ENCODE measurements at regions not wholly inside any gene's neighbourhood (a gene's known extent, or its start where the extent isn't known, plus 50 kb on each side); places are given as distances from the start of the nearest gene placed in this dataset.

DNA sequence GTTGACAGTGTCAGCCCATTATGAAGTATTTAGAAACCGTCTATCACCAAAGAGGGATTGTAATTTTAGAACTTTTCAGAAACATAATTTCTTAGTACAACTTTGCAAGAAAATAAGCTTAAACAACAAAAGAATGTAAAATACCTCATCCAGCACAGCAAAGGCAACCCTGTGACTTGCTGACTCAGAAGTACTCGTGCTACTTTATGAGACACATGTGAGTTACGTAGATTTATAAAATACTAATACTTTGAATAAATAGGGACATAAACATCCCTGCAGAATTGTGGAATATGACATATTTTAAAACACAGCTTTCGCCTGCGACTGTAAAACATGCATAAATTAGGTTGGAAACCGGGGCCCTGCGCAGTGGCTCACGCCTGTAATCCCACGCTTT lies 739.7 kb upstream of the ANKRD30A start:
- Histone ChIP-seq H3K36me3 (replicated peaks in 1 of 2; ENCODE audit: control insufficient read depth in 1 of 2, insufficient read depth in 2 of 2, low read length in 2 of 2) (no peaks in the 10 kb centered on the region), H3K9ac (ENCODE audit: insufficient read depth, low read length, poor library complexity, severe bottlenecking) (no peak overlapping the region), H3K4me1 (ENCODE audit: control insufficient read depth in 1 of 2, insufficient read depth in 2 of 2, low read length in 2 of 2) (no peaks in the 10 kb centered on the region), H3K4me2 (replicated peaks; ENCODE audit: extremely low read depth, low read length, poor library complexity, severe bottlenecking) (no peak overlapping the region), H3K4me3 (replicated peaks in 1 of 3; ENCODE audit: low read depth in 2 of 3, low read length in 3 of 3) (no peak overlapping the region), H4K20me1 (ENCODE audit: insufficient read depth, low read length) (no peaks in the 10 kb centered on the region), H3K27me3 (ENCODE audit: control insufficient read depth in 2 of 2, insufficient read depth in 2 of 2, low read length in 2 of 2) (no peaks in the 10 kb centered on the region), H2AFZ (ENCODE audit: insufficient read depth, low read depth, low read length, poor library complexity, severe bottlenecking) (no peak overlapping the region), H3K9me3 (replicated peaks in 1 of 2; ENCODE audit: control insufficient read depth in 1 of 2, insufficient read depth in 1 of 2, low read length in 2 of 2) (peaks cover 15 to 19% of the 10 kb centered on the region in 2 donors), H3K79me2 (ENCODE audit: insufficient read depth, low read length) (no peaks in the 10 kb centered on the region), H3K27ac (ENCODE audit: low read depth in 1 of 2, low read length in 2 of 2) (no peak overlapping the region)
- Mint-ChIP-seq H3K27ac (no peak overlapping the region), H3K9me3 (peaks cover 3 to 18% (median 11%) of the 10 kb centered on the region in 7 donors), H3K4me1 (no peaks in the 10 kb centered on the region), H3K36me3 (no peaks in the 10 kb centered on the region), H3K27me3 (ENCODE audit: low read depth in 3 of 3) (no peaks in the 10 kb centered on the region), H3K4me3 (no peak overlapping the region)
- 100% methylated on average over 1 of the region's 9 CpGs for WGBS (ENCODE audit: insufficient coverage)
- no peak for DNase-seq
- TF ChIP-seq, protein P1, sequence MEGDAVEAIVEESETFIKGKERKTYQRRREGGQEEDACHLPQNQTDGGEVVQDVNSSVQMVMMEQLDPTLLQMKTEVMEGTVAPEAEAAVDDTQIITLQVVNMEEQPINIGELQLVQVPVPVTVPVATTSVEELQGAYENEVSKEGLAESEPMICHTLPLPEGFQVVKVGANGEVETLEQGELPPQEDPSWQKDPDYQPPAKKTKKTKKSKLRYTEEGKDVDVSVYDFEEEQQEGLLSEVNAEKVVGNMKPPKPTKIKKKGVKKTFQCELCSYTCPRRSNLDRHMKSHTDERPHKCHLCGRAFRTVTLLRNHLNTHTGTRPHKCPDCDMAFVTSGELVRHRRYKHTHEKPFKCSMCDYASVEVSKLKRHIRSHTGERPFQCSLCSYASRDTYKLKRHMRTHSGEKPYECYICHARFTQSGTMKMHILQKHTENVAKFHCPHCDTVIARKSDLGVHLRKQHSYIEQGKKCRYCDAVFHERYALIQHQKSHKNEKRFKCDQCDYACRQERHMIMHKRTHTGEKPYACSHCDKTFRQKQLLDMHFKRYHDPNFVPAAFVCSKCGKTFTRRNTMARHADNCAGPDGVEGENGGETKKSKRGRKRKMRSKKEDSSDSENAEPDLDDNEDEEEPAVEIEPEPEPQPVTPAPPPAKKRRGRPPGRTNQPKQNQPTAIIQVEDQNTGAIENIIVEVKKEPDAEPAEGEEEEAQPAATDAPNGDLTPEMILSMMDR (IDR thresholded peaks at IDR 0.05) = no peak
- intact Hi-C loops (cut with micrococcal nuclease) = no loop called here

DNA sequence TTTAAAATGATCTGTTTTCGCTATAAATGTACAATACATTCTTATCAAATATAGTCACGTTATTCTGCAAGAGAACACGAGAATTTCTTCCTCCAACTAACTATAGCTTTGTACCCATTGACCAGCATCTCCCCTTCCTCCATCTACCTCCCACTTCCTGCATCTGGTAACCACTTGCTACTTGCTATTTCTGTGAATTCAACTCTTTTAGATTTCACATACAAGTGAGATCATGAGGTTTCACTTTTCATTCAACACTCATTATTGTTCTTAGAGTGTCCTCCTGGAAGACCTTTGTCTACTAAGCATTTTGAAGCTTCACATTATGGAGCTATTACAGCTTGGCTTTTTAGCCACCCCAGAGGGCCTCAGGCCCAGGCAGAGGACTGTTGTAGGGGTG lies 741.3 kb upstream of the FZD8 start:
- H3K4me3 ChIP-seq (replicated peaks in 1 of 3; ENCODE audit: low read depth in 2 of 3, low read length in 3 of 3) = no peak overlapping the region
- peaks cover 4 to 13% (median 11%) of the 10 kb centered on the region in 7 donors for H3K9me3 Mint-ChIP-seq
- peaks cover 24 to 25% of the 10 kb centered on the region in 2 donors for H3K9me3 ChIP-seq (replicated peaks in 1 of 2; ENCODE audit: control insufficient read depth in 1 of 2, insufficient read depth in 1 of 2, low read length in 2 of 2)
- no peaks in the 10 kb centered on the region for H3K36me3 ChIP-seq (replicated peaks in 1 of 2; ENCODE audit: control insufficient read depth in 1 of 2, insufficient read depth in 2 of 2, low read length in 2 of 2)
- no peaks in the 10 kb centered on the region for H3K79me2 ChIP-seq (ENCODE audit: insufficient read depth, low read length)
- H3K4me1 Mint-ChIP-seq = no peaks in the 10 kb centered on the region
- no peak overlapping the region for H3K4me2 ChIP-seq (replicated peaks; ENCODE audit: extremely low read depth, low read length, poor library complexity, severe bottlenecking)
- H3K27me3 Mint-ChIP-seq (ENCODE audit: low read depth in 3 of 3) = no peaks in the 10 kb centered on the region
- no peaks in the 10 kb centered on the region for H4K20me1 ChIP-seq (ENCODE audit: insufficient read depth, low read length)
- intact Hi-C loops (cut with micrococcal nuclease) = no loop called here
- no peak overlapping the region for H2AFZ ChIP-seq (ENCODE audit: insufficient read depth, low read depth, low read length, poor library complexity, severe bottlenecking)
- no peak for DNase-seq
- no peak overlapping the region for H3K27ac Mint-ChIP-seq
- TF ChIP-seq, protein P1 (IDR thresholded peaks at IDR 0.05) = no peak
- H3K9ac ChIP-seq (ENCODE audit: insufficient read depth, low read length, poor library complexity, severe bottlenecking) = no peak overlapping the region
- H3K27ac ChIP-seq (ENCODE audit: low read depth in 1 of 2, low read length in 2 of 2) = no peak overlapping the region
- no peak overlapping the region for H3K4me3 Mint-ChIP-seq
- H3K36me3 Mint-ChIP-seq = no peaks in the 10 kb centered on the region
- WGBS (ENCODE audit: insufficient coverage) = 83% methylated on average over 3 of the region's 3 CpGs
- H3K4me1 ChIP-seq (ENCODE audit: control insufficient read depth in 1 of 2, insufficient read depth in 2 of 2, low read length in 2 of 2) = no peaks in the 10 kb centered on the region
- no peaks in the 10 kb centered on the region for H3K27me3 ChIP-seq (ENCODE audit: control insufficient read depth in 2 of 2, insufficient read depth in 2 of 2, low read length in 2 of 2)
